SH-SY5Y (cell line): ENCODE measurements at regions not wholly inside any gene's neighbourhood (a gene's known extent, or its start where the extent isn't known, plus 50 kb on each side); places are given as distances from the start of the nearest gene placed in this dataset.

Experiments
- GATA2 ChIP-seq: IDR thresholded peaks from 2 replicates; pipeline ENCODE4 v1.6.1; 2011; ENCODE audit warnings: mild to moderate bottlenecking, low read depth, low read length
- GATA3 ChIP-seq: IDR thresholded peaks from 2 replicates; pipeline ENCODE4 v1.6.1; 2011; ENCODE audit warnings: low read depth, mild to moderate bottlenecking, low read length, moderate library complexity

- no peak for TF ChIP-seq GATA2
- no peak for TF ChIP-seq GATA3
Observed at GRCh38 chr10:36781570-36781969, 343.8 kb upstream of the ANKRD30A start.

- no peak for TF ChIP-seq GATA2
- no peak for TF ChIP-seq GATA3
Observed at GRCh38 chr10:36780158-36780557, 345.2 kb upstream of the ANKRD30A start.

- TF ChIP-seq GATA2 (no peak), GATA3 (no peak)
Observed at GRCh38 chr10:36779238-36779846, 346.1 kb upstream of the ANKRD30A start.

GRCh38 chr10:36778651-36779050, 346.7 kb upstream of the ANKRD30A start:
- TF ChIP-seq GATA2 (no peak), GATA3 (no peak)

GRCh38 chr10:36773652-36774051, 351.7 kb upstream of the ANKRD30A start:
- TF ChIP-seq GATA2 (no peak), GATA3 (no peak)

GRCh38 chr10:36771725-36772124, 353.7 kb upstream of the ANKRD30A start:
- TF ChIP-seq GATA2 = no peak
- TF ChIP-seq GATA3 = no peak

- TF ChIP-seq GATA3 (no peak), GATA2 (no peak)
Observed at GRCh38 chr10:36766940-36767339, 358.5 kb upstream of the ANKRD30A start.

- TF ChIP-seq GATA2 = no peak
- no peak for TF ChIP-seq GATA3
Observed at GRCh38 chr10:36766415-36766810, 359.0 kb upstream of the ANKRD30A start.

- TF ChIP-seq GATA3 (no peak), GATA2 (no peak)
Observed at GRCh38 chr10:36765782-36766414, 359.5 kb upstream of the ANKRD30A start.

GRCh38 chr10:36764823-36765222, 360.6 kb upstream of the ANKRD30A start:
- TF ChIP-seq GATA2 (no peak), GATA3 (no peak)

GRCh38 chr10:36761121-36761520, 364.3 kb upstream of the ANKRD30A start:
- TF ChIP-seq GATA2 (no peak), GATA3 (no peak)

GRCh38 chr10:36759141-36759805, 366.1 kb upstream of the ANKRD30A start:
- TF ChIP-seq GATA2 = no peak
- TF ChIP-seq GATA3 = no peak

- TF ChIP-seq GATA2 (no peak), GATA3 (no peak)
Observed at GRCh38 chr10:36748128-36748871, 377.1 kb upstream of the ANKRD30A start.

- no peak for TF ChIP-seq GATA2
- TF ChIP-seq GATA3 = no peak
Observed at GRCh38 chr10:36739884-36740445, 385.4 kb upstream of the ANKRD30A start.
